Adrenal gland (tissue), 5 donors: ENCODE measurements at regions not wholly inside any gene's neighbourhood (a gene's known extent, or its start where the extent isn't known, plus 50 kb on each side); places are given as distances from the start of the nearest gene placed in this dataset.

Experiments
- CTCF ChIP-seq, 6 experiments: fragments of 450-650 bp in 4 of 6; fragments of 200-600 bp in 2 of 6; sonication (generic) in 1 of 6; IDR thresholded peaks; 1 replicate in 5 of 6; 2 replicates in 1 of 6; pipeline versions ENCODE4 v1.5.1 to v1.8.0; 2016 to 2021; ENCODE audit warnings: antibody characterized with exemption in 6 of 6, mild to moderate bottlenecking in 2 of 6, moderate library complexity in 1 of 6
- POLR2A ChIP-seq, 2 donors: fragments of 450-650 bp; IDR thresholded peaks; one replicate each; pipeline ENCODE4 v1.6.1; 2017; ENCODE audit warnings: antibody characterized with exemption in 2 of 2, mild to moderate bottlenecking in 2 of 2, moderate library complexity in 1 of 2
- donor health status: DM: no; HTN: no; CAD: no.

DNA sequence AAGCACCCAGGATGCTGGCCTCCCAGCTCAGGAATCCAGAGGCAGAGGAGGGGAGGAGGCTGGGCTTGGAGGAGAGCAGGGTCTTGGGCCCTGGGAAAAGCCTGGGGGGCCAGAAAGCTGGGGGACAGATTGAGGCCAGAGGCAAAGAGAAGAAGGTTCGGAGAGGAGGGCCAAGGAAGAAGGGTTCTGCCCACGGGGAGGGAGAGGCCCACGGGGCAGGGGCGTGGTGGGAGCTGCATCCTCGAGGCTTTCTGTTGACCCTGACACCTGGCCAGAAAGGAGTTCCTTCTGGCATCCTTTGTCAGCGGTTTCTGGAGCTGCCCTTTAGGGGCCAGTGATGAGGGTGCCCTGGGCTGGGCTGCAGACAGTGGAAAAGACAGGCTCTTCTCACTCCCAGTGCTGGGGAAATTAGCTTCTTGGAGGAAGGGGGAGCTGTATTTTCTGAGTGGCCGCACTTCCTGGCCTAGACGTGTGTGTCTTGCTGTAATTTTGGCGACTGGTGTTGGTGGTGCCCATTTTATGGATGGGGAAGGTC lies 308.7 kb downstream of the SEC14L1 start:
- TF ChIP-seq CTCF (IDR thresholded peaks at IDR 0.05) = no peak
- no peak for TF ChIP-seq POLR2A (IDR thresholded peaks at IDR 0.05)
